AG09309 (cell line): ENCODE measurements at regions not wholly inside any gene's neighbourhood (a gene's known extent, or its start where the extent isn't known, plus 50 kb on each side); places are given as distances from the start of the nearest gene placed in this dataset.
"Not testable (repeated sequence)": the region's sequence is repeated elsewhere in the genome, so short reads cannot be mapped to it uniquely, and the experiment has no call there.

Experiments
- DNase-seq: peaks from one replicate; pipeline ENCODE4 v3.0.0-alpha.2; 2010; ENCODE audit warnings: low read depth
- H3K4me3 ChIP-seq: 2 replicates; pipeline ENCODE4 v1.5.1; 2011; ENCODE audit warnings: mild to moderate bottlenecking, low read depth, low read length, moderate library complexity; ENCODE audit not compliant: control insufficient read depth
- TF ChIP-seq, protein P1 (sequence below): IDR thresholded peaks from 2 replicates; pipeline ENCODE4 v1.5.1; 2011; ENCODE audit warnings: mild to moderate bottlenecking, low read depth, low read length, inconsistent platforms; ENCODE audit not compliant: insufficient read depth, control insufficient read depth; ENCODE audit errors: missing control alignments

- no peak overlapping the region for H3K4me3 ChIP-seq
- DNase-seq = no peak
- TF ChIP-seq, protein P1, sequence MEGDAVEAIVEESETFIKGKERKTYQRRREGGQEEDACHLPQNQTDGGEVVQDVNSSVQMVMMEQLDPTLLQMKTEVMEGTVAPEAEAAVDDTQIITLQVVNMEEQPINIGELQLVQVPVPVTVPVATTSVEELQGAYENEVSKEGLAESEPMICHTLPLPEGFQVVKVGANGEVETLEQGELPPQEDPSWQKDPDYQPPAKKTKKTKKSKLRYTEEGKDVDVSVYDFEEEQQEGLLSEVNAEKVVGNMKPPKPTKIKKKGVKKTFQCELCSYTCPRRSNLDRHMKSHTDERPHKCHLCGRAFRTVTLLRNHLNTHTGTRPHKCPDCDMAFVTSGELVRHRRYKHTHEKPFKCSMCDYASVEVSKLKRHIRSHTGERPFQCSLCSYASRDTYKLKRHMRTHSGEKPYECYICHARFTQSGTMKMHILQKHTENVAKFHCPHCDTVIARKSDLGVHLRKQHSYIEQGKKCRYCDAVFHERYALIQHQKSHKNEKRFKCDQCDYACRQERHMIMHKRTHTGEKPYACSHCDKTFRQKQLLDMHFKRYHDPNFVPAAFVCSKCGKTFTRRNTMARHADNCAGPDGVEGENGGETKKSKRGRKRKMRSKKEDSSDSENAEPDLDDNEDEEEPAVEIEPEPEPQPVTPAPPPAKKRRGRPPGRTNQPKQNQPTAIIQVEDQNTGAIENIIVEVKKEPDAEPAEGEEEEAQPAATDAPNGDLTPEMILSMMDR = no peak
Observed at GRCh38 chr6:27562027-27562410, 89.1 kb upstream of the ZNF184 start.

GRCh38 chr6:27558028-27558724, 85.3 kb upstream of the ZNF184 start:
- peak overlapping the region; percentile 23 for H3K4me3 ChIP-seq
- DNase-seq = no peak
- TF ChIP-seq, protein P1 = no peak

DNA sequence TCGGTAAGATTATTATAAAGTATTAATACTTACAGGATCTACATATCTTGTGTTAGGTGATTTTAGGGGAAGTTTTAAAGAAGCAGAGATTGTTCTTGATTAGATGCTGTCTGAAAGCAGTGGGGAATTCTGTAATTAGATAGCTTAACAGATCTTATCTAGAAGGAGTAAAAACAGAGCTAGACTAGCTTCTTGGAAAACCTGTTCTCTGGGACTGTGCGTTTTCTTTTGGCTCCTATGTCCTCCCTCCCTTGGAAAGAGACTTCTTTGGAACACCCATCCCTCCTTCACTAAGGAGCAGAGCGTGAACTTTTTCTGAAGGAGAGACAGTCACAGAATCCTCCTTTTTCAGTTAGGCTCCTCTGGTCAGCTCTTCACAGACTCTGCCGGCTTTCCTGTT, 83.5 kb upstream of the ZNF184 start:
- TF ChIP-seq, protein P1 = no peak
- DNase-seq = no peak
- no peak overlapping the region for H3K4me3 ChIP-seq

DNA sequence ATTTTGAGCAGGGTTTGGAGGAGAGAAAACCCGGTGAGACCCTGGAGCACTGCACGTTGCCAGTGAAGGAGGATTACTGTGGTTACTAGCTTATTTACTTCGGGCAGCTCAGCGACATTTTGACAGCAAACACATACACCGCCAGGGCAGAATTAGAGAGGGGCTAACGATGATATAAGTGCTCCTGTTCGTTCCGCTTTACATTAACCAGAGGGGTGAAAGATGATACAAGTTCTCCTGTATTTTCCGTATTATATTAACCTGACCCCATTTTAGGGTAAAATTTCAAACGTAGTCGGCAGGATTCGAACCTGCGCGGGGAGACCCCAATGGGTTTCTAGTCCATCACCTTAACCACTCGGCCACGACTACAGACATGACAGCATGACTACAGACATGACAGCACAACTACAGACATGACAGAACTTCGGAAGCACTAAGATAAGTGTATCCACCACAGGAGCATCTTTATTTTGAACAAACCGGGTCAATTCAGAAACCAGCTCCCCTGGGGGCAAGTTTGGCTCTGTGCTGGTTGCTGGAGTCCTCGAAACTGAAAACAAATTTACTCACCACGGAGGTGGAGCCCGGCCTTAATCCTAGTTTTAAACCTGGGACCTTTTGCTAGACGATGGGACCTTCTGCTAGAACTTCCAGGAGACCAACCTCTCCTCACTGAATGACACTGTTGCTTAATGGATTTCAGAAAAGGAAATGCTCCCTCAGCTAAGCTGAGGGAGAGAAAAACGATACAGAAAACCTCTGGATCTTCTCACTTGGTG, 80.4 kb upstream of the ZNF184 start:
- no peak overlapping the region for H3K4me3 ChIP-seq
- TF ChIP-seq, protein P1 = no peak
- no peak for DNase-seq

GRCh38 chr6:27551607-27552006, 78.7 kb upstream of the ZNF184 start:
- TF ChIP-seq, protein P1 = no peak
- no peak overlapping the region for H3K4me3 ChIP-seq
- no peak for DNase-seq

DNA sequence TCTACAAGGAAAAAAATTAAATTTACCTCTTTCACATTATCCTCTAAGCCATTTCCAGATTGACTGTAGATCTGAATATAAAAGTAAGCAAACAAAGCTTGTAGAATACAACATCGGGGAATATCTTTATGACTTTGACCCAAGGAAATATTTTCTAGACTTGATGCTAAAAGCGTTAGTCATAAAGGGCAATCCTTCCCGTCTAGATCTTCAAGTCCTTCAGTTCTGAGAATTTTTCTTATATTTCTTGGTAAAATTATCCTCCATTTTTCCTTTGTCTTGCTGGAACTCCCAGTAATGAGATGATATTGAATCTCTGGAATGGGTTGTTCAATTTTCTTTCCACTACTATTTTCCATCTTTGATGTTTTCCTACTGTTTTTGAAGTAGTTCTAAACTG, 77.8 kb upstream of the ZNF184 start:
- H3K4me3 ChIP-seq = no peak overlapping the region
- DNase-seq = no peak
- TF ChIP-seq, protein P1 = no peak

- not testable (repeated sequence) for H3K4me3 ChIP-seq, DNase-seq
Observed at GRCh38 chr6:27549241-27549598, 76.3 kb upstream of the ZNF184 start.
